ENCODE measurements at regions not wholly inside any gene's neighbourhood (a gene's known extent, or its start where the extent isn't known, plus 50 kb on each side); places are given as distances from the start of the nearest gene placed in this dataset.

- Histone ChIP-seq H3K9me3 (ENCODE audit: control insufficient read depth in 4 of 4, low read length in 3 of 4) (no peaks in the 10 kb centered on the region), H3K9ac (ENCODE audit: low read depth in 1 of 2, low read length in 2 of 2) (no peak overlapping the region), H3K4me3 (ENCODE audit: low read depth in 1 of 3, low read length in 3 of 3) (no peak overlapping the region), H3K36me3 (ENCODE audit: control insufficient read depth in 4 of 4, insufficient read depth in 3 of 4, low read depth in 1 of 4, low read length in 3 of 4) (no peaks in the 10 kb centered on the region), H3K27me3 (ENCODE audit: control insufficient read depth in 4 of 4, insufficient read depth in 4 of 4, low read length in 3 of 4) (no peaks in the 10 kb centered on the region), H3K4me1 (ENCODE audit: control insufficient read depth in 4 of 4, insufficient read depth in 4 of 4, low read length in 3 of 4) (no peaks in the 10 kb centered on the region), H3K27ac (ENCODE audit: low read depth in 1 of 2, low read length in 2 of 2) (no peak overlapping the region)
- TF ChIP-seq TAF1 (conservative IDR thresholded peaks at IDR 0.05) (no peak), GABPA (IDR thresholded peaks at IDR 0.05 in 1 of 2, conservative IDR thresholded peaks at IDR 0.05 in 1 of 2) (no peak), SP1 (IDR thresholded peaks at IDR 0.05) (no peak), HNF4G (IDR thresholded peaks at IDR 0.05) (no peak), ATF3 (IDR thresholded peaks at IDR 0.05) (no peak), RXRA (IDR thresholded peaks at IDR 0.05) (no peak), CTCF (IDR thresholded peaks at IDR 0.05; ENCODE audit: low read depth, low read length, missing input control) (no peak), HNF4A (conservative IDR thresholded peaks at IDR 0.05) (no peak), MAX (IDR thresholded peaks at IDR 0.05) (no peak), ZBTB33 (IDR thresholded peaks at IDR 0.05) (no peak)
- DNase-seq (ENCODE audit: low spot score), result no peak
- WGBS, result 93% methylated on average over 1 of the region's 1 CpG
These were observed 275.0 kb upstream of the ATP2B1 start for GRCh38 chr12:89983622-89984021.

- 90% methylated on average over 3 of the region's 3 CpGs for WGBS
- Histone ChIP-seq H3K9ac (ENCODE audit: low read depth in 1 of 2, low read length in 2 of 2) (no peak overlapping the region), H3K36me3 (ENCODE audit: control insufficient read depth in 4 of 4, insufficient read depth in 3 of 4, low read depth in 1 of 4, low read length in 3 of 4) (no peaks in the 10 kb centered on the region), H3K9me3 (ENCODE audit: control insufficient read depth in 4 of 4, low read length in 3 of 4) (no peaks in the 10 kb centered on the region), H3K4me1 (ENCODE audit: control insufficient read depth in 4 of 4, insufficient read depth in 4 of 4, low read length in 3 of 4) (no peaks in the 10 kb centered on the region), H3K27me3 (ENCODE audit: control insufficient read depth in 4 of 4, insufficient read depth in 4 of 4, low read length in 3 of 4) (no peaks in the 10 kb centered on the region), H3K4me3 (ENCODE audit: low read depth in 1 of 3, low read length in 3 of 3) (no peak overlapping the region), H3K27ac (ENCODE audit: low read depth in 1 of 2, low read length in 2 of 2) (no peak overlapping the region)
- no peak for TF ChIP-seq YY1 (IDR thresholded peaks at IDR 0.05)
- DNase-seq (ENCODE audit: low spot score), result no peak
These were observed 271.6 kb upstream of the ATP2B1 start for GRCh38 chr12:89980236-89980635.

- H3K9me3 ChIP-seq (ENCODE audit: control insufficient read depth in 4 of 4, low read length in 3 of 4), result no peaks in the 10 kb centered on the region
- H3K4me1 ChIP-seq (ENCODE audit: control insufficient read depth in 4 of 4, insufficient read depth in 4 of 4, low read length in 3 of 4), result no peaks in the 10 kb centered on the region
- DNase-seq (ENCODE audit: low spot score), result no peak
- 71% methylated on average over 10 of the region's 10 CpGs for WGBS
- TF ChIP-seq FOXA1 (IDR thresholded peaks at IDR 0.05), result no peak
- TF ChIP-seq MAX (IDR thresholded peaks at IDR 0.05), result no peak
- no peak for TF ChIP-seq GABPA (IDR thresholded peaks at IDR 0.05 in 1 of 2, conservative IDR thresholded peaks at IDR 0.05 in 1 of 2)
- no peak for TF ChIP-seq ZBTB33 (IDR thresholded peaks at IDR 0.05)
- no peak for TF ChIP-seq SP1 (IDR thresholded peaks at IDR 0.05)
- TF ChIP-seq FOXA2 (IDR thresholded peaks at IDR 0.05), result no peak
- no peak for TF ChIP-seq RAD21 (IDR thresholded peaks at IDR 0.05)
- TF ChIP-seq NR2F2 (IDR thresholded peaks at IDR 0.05), result no peak
- H3K27ac ChIP-seq (ENCODE audit: low read depth in 1 of 2, low read length in 2 of 2), result no peak overlapping the region
- H3K36me3 ChIP-seq (ENCODE audit: control insufficient read depth in 4 of 4, insufficient read depth in 3 of 4, low read depth in 1 of 4, low read length in 3 of 4), result no peaks in the 10 kb centered on the region
- H3K9ac ChIP-seq (ENCODE audit: low read depth in 1 of 2, low read length in 2 of 2), result no peak overlapping the region
- H3K27me3 ChIP-seq (ENCODE audit: control insufficient read depth in 4 of 4, insufficient read depth in 4 of 4, low read length in 3 of 4), result no peaks in the 10 kb centered on the region
- no peak overlapping the region for H3K4me3 ChIP-seq (ENCODE audit: low read depth in 1 of 3, low read length in 3 of 3)
These were observed 268.9 kb upstream of the ATP2B1 start for GRCh38 chr12:89977405-89978085.
